HUDEP-2 (cell line): ENCODE measurements at regions not wholly inside any gene's neighbourhood (a gene's known extent, or its start where the extent isn't known, plus 50 kb on each side); places are given as distances from the start of the nearest gene placed in this dataset.
"Not testable (repeated sequence)": the region's sequence is repeated elsewhere in the genome, so short reads cannot be mapped to it uniquely, and the experiment has no call there.

Source experiments
- DNase-seq, 76 experiments: peaks; one replicate each; lab custom pipeline; 2025; ENCODE audit not compliant: unreplicated experiment in 76 of 76; lab: John Stamatoyannopoulos, UW

GRCh38 chr11:92168936-92169335, 55.7 kb upstream of the FAT3 start:
- DNase-seq: no peak

- no peak for DNase-seq
These were observed 57.0 kb upstream of the FAT3 start for GRCh38 chr11:92167571-92167970.

DNA sequence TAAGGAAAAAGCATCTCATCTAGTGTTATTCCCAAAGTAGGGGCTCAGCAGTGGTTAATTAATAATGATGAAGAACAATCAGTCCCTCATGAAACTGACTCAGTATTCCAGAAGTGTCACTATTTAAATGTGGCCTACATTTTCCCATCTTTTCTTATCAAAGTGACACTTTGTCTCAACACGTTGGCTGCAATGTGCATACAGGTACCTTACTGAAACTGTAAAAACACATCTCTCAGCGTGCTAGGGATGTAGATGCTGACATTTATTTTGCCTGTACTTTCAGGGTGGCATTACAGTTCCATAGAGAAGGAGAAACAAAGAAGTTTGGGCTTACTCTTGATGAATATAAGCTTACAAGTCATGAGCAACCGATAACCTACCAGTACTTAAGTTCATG, 58.3 kb upstream of the FAT3 start:
- DNase-seq: no peak

- no peak for DNase-seq
These were observed 60.7 kb upstream of the FAT3 start for GRCh38 chr11:92163879-92164278.

GRCh38 chr11:92162776-92163175, 61.8 kb upstream of the FAT3 start:
- no peak for DNase-seq

DNA sequence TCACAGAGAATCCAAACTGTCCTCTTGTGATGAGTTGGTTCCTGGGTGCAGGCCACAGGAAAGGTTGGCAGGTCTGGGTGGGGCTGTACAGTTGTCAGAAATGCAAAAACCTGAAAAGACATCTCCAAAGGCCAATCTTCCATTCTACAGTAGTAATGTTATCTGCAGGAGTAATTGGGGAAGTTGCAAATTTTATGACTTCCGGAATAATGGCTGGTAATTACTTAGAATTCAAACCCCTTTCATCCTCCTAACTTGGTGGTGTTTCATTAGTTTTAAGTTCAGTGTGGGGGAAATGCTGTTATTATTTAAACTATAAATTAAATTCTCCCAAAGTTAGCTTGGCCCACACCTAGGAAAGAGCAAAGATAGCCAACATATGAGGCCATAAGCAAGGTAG, 64.7 kb upstream of the FAT3 start:
- no peak for DNase-seq

DNA sequence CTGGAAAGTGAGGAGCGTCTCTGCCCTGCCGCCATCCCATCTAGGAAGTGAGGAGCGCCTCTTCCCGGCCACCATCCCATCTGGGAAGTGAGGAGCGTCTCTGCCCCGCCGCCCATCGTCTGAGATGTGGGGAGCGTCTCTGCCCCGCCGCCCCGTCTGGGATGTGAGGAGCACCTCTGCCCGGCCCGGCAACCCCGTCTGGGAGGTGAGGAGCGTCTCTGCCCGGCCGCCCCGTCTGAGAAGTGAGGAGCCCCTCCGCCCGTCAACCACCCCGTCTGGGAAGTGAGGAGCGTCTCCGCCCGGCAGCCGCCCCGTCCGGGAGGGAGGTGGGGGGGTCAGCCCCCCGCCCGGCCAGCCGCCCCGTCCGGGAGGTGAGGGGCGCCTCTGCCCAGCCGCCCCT, 67.2 kb upstream of the FAT3 start:
- not testable (repeated sequence) for DNase-seq

- DNase-seq: no peak
These were observed 70.0 kb upstream of the FAT3 start for GRCh38 chr11:92154611-92155010.

DNA sequence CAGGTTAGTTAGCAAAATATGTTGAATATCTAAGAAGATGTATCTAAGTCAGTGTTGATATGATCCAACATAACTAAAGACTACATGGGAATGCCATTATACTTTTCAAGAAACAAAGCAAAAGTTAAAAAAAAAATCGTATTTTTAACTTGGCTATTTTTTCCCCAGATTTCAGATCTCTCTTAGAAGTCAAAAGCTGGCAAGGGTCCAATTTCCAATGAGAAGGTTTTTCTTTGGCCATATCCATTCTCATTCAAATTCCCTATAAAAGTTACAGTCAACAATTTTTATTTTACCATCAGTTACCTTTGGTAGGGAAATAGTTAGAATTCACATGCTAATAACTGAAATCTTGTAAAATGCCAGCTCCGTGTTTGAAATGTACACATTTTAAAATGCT, 70.5 kb upstream of the FAT3 start:
- no peak for DNase-seq

DNA sequence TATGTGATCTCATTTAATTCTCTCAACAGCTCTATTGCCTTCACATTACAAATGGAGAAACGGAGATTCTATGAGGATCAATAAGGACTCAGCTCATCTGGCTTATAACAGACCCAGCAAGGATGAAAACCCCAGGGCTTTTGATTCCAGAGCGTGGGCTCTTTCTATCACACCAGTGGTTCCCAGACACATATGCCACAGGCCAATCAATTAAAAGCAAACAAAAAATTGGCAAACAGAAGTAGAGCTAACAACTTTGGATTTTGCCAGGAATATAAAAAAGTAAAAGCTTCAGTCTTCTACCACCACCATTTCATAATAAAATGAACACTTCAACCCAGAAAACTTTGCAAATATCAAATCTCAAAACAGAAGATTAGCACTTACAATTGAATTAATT, 71.1 kb upstream of the FAT3 start:
- no peak for DNase-seq

- no peak for DNase-seq
These were observed 72.4 kb upstream of the FAT3 start for GRCh38 chr11:92152245-92152644.

GRCh38 chr11:92149996-92150395, 74.6 kb upstream of the FAT3 start:
- DNase-seq: no peak

DNA sequence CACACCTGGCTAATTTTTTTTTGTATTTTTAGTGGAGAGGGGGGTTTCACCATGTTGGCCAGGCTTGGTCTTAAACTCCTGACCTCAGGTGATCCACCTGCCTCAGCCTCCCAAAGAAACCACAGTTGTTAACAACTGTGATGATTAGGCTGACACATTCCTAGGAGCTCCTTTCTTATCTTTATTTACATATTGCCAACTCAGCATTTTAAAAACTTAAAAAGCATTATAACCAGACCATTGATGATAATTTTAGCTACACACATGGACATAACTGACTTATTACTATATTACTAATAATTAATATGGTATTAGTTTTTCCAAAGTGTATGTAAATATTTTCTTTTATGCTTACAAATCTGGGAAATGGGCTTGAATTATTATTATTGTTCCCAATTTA, 82.9 kb upstream of the FAT3 start:
- no peak for DNase-seq

DNA sequence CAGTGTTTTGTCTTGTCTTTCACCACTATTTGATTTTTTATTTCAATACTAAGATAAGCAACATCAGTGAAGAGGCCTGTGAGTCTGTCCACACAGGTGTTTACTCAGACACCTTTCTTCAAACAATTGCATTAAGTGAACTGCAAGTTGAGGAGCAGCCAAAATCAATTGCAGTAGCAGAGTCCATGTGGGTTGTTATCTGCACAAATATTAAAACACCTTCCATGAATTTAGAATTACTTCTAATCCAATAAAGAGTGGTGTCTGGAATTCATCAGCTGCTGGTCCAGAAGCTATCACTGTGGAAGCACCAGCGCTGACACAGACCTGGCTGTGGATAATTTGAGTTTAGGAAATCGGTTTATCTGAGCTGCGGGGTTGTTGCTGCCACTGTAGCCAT, 83.5 kb upstream of the FAT3 start:
- DNase-seq: no peak

DNA sequence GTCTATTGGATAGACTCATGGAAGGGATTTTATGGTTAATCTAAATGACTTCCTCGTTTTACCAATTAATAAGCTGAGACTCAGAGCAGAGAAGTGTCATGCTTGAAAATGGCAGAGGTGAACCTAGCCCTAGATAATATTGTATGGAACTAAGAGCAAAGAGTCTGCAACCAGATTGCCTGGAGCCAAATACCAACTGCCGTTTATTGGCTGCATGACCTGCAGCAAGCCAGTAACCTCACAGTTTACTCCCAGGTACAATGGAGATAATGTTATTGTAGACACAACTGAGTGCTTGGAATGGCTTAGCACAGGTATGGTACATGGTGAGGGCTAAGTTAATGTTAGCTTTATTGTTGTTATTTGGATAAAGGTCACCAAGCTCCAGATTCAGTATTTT, 84.6 kb upstream of the FAT3 start:
- no peak for DNase-seq

DNA sequence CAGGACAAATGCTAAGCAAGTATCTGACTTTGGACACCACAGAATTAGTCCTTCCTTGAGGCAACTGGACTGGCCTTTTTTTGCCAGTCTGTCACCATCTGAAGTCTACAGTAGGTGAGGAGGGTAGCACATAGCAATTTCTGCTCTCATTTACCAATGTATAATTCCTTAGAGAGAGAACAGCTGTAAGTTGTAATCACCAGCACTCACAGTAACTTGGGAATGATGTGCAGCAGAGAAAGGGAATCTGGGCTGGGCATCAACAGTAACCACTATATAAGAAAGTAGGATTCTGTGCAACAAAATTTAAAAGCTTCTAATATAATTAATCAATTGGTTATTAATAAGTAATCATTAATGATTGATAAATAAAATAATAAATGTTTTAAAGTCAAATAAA, 86.3 kb upstream of the FAT3 start:
- DNase-seq: no peak

DNA sequence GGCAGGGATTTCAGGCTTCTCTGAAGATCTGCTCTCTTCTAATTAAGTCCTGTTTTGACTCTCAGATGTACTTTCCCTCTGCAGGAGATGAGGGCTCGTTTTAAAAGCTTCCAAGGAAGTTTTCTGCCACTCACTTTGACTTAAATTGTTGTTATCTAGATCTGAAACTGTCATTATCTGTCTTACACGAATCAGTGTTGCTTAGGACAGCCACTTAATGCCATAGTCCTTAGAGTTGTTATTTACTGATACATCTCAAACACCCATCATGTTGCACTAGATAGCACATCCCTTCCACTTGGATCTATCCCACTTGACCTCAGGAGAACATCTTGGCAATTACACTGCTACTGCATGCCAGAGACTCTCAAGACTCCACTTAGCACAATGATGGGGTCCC, 86.9 kb upstream of the FAT3 start:
- DNase-seq: no peak

DNA sequence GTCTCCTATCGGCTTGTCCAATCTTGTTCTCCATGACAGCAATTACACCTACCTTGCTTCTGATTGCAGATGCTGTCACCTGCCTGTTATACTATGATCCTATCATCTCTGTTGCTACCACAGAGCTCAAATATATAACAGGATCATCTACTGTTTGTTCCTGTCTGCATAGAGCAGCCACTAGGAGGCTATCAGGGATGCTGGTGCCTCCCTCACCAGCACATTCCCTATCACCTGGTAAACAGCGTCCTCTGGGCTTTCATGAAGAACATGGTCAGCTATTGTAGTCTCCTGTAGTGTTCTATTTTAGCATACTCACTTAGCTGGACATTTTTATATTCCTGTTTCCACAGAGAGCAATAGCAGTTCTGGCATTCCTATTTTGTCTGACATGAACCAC, 87.8 kb upstream of the FAT3 start:
- no peak for DNase-seq

DNA sequence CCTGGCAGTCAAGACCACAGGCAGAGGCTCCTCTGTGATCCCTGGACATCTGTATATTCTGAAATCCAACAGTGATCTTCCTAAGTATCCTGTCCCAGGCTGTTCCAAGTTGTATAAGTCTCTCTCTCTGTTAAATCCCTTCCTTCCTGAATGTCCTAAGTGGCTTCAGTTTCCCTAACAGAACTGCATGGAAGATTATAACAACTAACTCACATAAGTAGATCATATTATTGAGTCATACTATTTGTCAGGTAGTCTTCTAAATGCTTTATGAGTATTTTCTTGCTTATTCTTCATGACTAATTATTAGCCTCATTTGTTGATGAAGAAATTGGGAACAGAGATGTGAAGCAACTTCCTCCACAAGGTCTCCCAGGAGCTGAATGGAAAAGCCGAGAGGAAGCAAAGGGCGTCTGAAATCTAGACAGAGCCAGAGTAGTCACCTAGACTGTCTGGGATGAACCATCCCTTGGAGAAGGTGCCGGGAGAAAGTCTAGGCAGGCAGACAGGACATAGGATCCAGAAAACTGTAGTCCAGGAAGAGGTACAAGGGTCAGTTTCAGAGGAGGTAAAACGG, 93.2 kb upstream of the FAT3 start:
- no peak for DNase-seq

DNA sequence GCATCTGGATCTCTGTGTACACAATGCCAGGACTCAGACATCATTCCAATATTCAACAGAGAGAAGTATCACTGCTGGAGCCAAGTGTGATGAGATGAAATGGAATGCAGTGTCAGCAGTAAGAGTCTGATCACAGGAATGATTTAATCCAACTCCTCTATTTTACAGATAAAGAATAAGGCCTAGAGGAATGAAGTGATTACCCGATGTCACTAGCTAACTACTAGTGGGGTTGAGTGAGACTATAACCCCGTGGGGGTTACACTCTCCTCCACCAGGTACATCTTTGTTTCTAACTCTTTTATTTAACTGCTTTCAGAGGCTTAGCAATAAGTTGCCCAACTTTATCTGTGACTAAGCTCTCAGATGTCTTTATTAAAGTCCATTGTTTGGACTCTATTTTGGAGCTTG, 94.2 kb upstream of the FAT3 start:
- DNase-seq: no peak

GRCh38 chr11:92129811-92130210, 94.8 kb upstream of the FAT3 start:
- DNase-seq: no peak

GRCh38 chr11:92128026-92128425, 96.6 kb upstream of the FAT3 start:
- DNase-seq: no peak

GRCh38 chr11:92125321-92125720, 99.3 kb upstream of the FAT3 start:
- no peak for DNase-seq

DNA sequence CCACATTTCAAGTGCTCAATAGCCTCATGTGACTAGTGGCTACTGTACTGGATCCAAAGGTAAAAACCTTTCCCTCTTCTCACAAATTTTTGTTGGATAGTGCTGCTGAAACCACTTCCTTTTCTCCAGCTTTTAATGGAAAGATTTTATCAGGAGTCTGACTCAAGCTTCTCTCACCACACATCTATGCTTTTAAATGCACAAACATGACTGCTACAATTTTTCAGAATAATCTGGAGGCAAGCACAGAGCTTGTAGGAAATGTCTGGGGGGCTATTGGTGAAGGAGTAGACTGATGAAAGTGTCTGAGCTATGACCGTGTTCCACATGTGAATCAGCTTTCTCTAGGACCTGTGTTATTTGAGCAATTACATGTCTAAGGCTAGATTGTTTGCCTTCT, 101.1 kb upstream of the FAT3 start:
- DNase-seq: no peak
